ENCODE measurements at regions not wholly inside any gene's neighbourhood (a gene's known extent, or its start where the extent isn't known, plus 50 kb on each side); places are given as distances from the start of the nearest gene placed in this dataset.

DNA sequence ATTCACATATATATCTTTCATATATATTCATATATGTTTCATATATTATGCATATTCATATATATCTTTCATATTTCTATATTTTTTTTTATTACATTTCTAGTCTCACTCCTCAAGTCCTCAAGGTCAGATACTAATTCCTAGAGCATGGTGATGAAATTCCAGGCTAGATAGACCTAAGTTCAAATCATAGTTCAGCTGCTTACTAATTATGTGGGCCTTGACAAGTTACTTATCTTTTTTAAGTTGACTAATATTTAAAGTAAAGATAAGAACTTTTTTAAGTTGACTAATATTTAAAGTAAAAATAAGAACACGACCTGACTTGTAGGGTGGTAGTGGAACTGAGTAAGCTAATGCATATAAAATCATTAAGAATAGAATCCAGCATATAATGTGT is 495.6 kb upstream of the MAN1A1 start:
- ChIA-PET POLR2A (no interaction called here), CTCF (ENCODE audit: low intra/inter-chr PET ratio) (no interaction called here)
- 0% methylated on average over 1 of the region's 1 CpG for WGBS (ENCODE audit: insufficient coverage, low coverage, missing lambda C conversion rate)
- ATAC-seq (no peak), DNase-seq (ENCODE audit: extremely low read depth in 1 of 4, low spot score in 3 of 4) (no peak), FAIRE-seq (no peak)
- in situ Hi-C loops (cut with MboI) (no loop called here), intact Hi-C loops (cut with micrococcal nuclease) (no loop called here)
- H3K9me3 ChIP-seq (replicated peaks; ENCODE audit: control insufficient read depth, insufficient read depth, low read depth, low read length) = no peaks in the 10 kb centered on the region
- BruUV-seq (replicated peaks) = no TSS peak
- no peak overlapping the region for H3K4me2 ChIP-seq (ENCODE audit: insufficient read depth, low read length)
- no peak overlapping the region for H3K27ac ChIP-seq (ENCODE audit: extremely low read depth, low read depth, low read length)
- no peaks in the 10 kb centered on the region for H4K20me1 ChIP-seq (replicated peaks; ENCODE audit: control insufficient read depth, insufficient read depth, low read length)
- H3K27me3 ChIP-seq (ENCODE audit: control insufficient read depth in 2 of 2, insufficient read depth in 2 of 2, low read length in 2 of 2) = no peaks in the 10 kb centered on the region
- H3K9ac ChIP-seq (ENCODE audit: insufficient read depth in 1 of 2, low read depth in 2 of 2, low read length in 2 of 2) = no peak overlapping the region
- H2AFZ ChIP-seq (ENCODE audit: low read depth, low read length) = no peak overlapping the region
- no peaks in the 10 kb centered on the region for H3K9me1 ChIP-seq (ENCODE audit: control insufficient read depth, insufficient read depth, low read length)
- H3K79me2 ChIP-seq (ENCODE audit: control insufficient read depth, insufficient read depth, low read length) = no peaks in the 10 kb centered on the region
- H3K36me3 ChIP-seq (ENCODE audit: control insufficient read depth, insufficient read depth, low read length) = no peaks in the 10 kb centered on the region
- H3K4me1 ChIP-seq (replicated peaks in 1 of 2; ENCODE audit: control insufficient read depth in 2 of 2, insufficient read depth in 2 of 2, low read length in 2 of 2) = no peaks in the 10 kb centered on the region
- TF ChIP-seq, protein P1, sequence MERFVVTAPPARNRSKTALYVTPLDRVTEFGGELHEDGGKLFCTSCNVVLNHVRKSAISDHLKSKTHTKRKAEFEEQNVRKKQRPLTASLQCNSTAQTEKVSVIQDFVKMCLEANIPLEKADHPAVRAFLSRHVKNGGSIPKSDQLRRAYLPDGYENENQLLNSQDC (CRISPR knock-in tag; IDR thresholded peaks at IDR 0.05) = no peak
- TF ChIP-seq MCM7 (IDR thresholded peaks at IDR 0.05) (no peak), MED1 (CRISPR knock-in tag; IDR thresholded peaks at IDR 0.05; ENCODE audit: borderline replicate concordance) (no peak), EP400 (IDR thresholded peaks at IDR 0.05) (no peak), KDM4B (IDR thresholded peaks at IDR 0.05; ENCODE audit: borderline replicate concordance in 2 of 2, low read depth in 1 of 2) (no peak), MYNN (IDR thresholded peaks at IDR 0.05) (no peak), MYNN (CRISPR knock-in tag; IDR thresholded peaks at IDR 0.05) (no peak)
- TF ChIP-seq, protein P2, sequence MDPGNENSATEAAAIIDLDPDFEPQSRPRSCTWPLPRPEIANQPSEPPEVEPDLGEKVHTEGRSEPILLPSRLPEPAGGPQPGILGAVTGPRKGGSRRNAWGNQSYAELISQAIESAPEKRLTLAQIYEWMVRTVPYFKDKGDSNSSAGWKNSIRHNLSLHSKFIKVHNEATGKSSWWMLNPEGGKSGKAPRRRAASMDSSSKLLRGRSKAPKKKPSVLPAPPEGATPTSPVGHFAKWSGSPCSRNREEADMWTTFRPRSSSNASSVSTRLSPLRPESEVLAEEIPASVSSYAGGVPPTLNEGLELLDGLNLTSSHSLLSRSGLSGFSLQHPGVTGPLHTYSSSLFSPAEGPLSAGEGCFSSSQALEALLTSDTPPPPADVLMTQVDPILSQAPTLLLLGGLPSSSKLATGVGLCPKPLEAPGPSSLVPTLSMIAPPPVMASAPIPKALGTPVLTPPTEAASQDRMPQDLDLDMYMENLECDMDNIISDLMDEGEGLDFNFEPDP (CRISPR knock-in tag; IDR thresholded peaks at IDR 0.05) = no peak
- TF ChIP-seq, protein P3, sequence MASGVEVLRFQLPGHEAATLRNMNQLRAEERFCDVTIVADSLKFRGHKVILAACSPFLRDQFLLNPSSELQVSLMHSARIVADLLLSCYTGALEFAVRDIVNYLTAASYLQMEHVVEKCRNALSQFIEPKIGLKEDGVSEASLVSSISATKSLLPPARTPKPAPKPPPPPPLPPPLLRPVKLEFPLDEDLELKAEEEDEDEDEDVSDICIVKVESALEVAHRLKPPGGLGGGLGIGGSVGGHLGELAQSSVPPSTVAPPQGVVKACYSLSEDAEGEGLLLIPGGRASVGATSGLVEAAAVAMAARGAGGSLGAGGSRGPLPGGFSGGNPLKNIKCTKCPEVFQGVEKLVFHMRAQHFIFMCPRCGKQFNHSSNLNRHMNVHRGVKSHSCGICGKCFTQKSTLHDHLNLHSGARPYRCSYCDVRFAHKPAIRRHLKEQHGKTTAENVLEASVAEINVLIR (CRISPR knock-in tag; IDR thresholded peaks at IDR 0.05) = no peak
- H3K4me3 ChIP-seq = no peak overlapping the region
